ENCODE measurements at regions not wholly inside any gene's neighbourhood (a gene's known extent, or its start where the extent isn't known, plus 50 kb on each side); places are given as distances from the start of the nearest gene placed in this dataset.

DNA sequence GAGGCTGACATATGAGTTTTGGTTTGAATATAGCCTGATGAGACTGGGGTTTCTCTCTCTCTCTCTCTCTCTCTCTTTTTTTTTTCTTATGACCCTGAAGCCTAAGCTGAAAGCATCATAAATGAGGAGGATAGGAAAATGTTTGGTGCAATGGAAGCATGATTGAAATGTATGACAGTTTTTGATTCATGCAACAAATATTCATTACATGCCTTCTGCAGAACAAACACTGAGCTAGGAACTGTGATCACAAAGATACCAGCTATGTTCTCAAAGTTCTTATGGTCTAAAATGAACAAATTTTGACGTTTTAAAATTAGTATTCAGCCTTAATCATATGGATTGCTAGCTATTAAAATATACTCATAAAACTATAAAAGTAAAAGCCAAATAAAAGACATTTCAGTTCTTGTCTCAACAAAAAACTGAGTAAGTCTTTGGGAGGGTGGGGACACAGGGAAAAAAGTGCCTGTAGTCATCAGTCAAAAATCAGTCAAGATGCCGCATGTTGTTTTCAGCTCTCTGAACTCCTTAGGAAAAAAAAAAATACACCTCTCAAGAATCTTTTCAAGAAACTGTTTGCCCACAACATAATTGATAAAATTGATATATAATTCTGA is 57.2 kb downstream of the NKX6-1 start:
- no peak for DNase-seq (ENCODE audit: low spot score)

DNA sequence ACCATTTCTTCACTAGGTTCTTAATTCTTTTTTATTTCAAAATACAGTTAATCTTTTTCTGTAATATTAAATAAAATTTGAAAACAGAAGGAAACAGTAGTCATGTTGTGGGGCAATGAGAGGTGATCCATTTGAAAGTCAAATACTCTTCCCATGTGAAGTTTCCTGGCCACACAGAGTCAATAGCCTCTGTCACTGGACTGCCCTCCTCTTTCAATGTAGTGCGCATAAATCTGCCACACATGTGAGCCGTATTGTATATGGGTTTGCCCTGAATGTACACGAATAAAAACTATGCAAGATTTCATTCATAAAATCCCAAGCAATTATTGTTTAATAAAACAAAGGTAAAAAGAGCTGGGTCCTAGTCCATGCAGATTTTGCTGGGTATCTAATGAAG is 59.1 kb downstream of the NKX6-1 start:
- DNase-seq (ENCODE audit: low spot score) = no peak

DNA sequence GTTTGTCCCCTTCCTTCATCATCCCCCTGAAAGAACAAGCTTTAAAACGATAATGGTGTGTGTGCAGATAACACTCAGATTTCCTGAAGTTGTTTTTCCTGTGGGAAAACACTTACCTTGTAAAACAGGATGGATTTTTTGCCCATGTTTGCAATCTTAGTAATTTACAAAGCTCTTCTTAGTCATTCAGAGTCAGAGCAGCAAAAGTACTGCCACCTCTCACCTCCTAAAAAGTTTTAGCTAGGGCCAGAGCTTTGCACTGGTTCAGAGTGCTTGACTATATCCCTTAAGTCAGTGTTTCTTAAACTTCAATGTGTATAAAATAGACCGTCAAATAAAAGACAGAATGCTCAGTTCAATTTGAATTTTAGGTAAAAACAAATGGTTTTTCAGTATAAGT is 62.3 kb downstream of the NKX6-1 start:
- no peak for DNase-seq (ENCODE audit: low spot score)

DNA sequence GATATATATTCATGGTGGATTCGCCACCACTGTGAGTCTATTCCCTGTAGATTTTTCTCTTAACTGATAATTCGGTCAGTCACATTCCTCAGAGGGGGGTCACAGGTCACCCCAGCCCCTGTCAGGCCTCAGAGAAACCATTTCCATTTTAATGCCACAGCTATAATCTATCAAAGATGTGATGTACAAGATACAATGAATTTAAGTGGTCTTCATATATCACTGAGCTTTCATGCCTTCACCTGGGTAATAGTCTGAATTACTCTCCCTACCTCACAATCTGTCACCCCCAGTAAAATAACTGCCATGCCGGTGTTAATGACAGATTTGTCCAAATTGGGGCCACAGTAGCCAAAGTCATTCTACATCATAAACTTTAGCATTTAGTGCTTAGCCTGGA is 64.7 kb downstream of the NKX6-1 start:
- DNase-seq (ENCODE audit: low spot score) = no peak

DNA sequence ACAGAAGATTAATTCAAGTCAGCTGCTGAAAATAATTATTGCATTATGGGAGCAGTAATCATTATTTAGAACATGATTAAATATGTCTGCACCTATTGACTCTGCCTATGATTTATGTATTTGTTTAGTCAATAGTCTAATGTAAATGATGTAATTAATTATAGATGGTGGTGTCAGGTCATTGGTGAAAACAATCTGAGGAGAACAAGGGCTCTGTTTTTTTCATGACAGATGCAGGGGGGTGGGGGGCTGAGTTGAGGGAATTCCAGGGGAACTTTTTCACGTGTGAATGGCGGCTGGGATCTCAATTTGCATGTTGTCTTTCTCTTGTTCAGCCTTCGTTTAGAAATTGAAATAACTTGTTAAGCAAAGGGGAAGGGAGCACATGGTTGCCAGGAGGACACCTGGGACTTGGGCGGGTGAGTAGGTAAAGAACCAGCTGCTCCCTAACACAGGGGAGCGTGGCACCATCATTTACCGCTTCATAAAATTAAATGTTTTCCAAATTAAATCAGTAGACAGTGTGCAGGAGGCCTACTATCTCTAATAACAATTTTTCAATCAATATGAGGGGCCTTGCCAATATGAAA is 65.4 kb downstream of the NKX6-1 start:
- no peak for DNase-seq (ENCODE audit: low spot score)

DNA sequence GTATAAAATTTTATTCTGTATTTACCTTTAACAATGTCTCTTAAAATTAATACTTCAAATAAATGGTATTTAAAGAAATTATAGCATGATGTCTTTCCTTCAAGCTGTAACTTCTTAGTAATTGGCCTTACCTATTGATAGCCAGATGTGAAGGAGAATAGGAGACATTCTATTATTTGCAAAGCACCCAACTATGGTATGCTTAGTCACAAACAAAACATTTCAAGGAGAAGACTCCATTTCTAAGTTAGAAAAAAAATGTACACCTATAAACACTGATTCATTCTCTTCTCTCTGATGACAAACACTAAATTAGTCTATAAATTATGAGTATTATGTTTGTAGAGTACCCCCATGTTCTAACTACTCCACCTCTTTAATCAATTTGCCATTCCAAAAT is 66.4 kb downstream of the NKX6-1 start:
- no peak for DNase-seq (ENCODE audit: low spot score)

DNA sequence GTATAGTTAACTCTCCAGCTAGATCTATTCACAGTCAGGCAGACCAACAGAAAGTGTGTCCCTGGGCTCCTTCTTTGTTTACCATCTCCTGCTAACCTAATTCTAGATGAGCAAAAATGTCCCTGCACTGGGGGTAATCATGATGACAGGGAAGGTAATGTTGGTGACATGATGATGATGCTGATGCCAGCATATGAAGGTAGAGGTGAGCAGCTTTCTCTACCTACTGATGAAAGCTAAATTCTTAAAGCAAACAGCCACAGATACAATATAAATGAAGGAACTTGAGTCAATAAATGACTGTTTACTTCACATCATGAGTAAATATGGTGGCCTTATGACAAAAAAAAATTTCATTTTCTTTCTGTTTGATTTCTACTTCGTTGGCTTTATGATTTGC is 78.5 kb downstream of the NKX6-1 start:
- DNase-seq (ENCODE audit: low spot score) = no peak

DNA sequence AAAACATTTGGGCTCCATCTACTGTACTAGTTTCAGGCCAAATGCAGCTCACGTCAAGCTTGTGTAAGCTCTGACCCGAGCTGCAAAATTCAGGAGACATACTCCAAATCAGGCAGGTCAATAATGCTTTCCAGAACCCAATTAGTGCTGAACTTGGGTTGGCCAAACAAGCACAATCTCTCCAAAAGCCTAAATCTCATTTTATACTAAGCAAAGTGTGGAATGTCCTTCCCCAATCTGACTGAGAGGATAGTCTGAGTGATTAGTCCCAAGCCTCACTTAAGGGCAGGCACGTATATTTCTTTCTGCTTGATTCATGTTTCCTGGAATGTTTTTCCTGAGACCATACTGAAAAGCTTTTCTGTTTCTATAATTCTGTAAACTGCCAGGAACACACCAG is 79.9 kb downstream of the NKX6-1 start:
- no peak for DNase-seq (ENCODE audit: low spot score)

DNA sequence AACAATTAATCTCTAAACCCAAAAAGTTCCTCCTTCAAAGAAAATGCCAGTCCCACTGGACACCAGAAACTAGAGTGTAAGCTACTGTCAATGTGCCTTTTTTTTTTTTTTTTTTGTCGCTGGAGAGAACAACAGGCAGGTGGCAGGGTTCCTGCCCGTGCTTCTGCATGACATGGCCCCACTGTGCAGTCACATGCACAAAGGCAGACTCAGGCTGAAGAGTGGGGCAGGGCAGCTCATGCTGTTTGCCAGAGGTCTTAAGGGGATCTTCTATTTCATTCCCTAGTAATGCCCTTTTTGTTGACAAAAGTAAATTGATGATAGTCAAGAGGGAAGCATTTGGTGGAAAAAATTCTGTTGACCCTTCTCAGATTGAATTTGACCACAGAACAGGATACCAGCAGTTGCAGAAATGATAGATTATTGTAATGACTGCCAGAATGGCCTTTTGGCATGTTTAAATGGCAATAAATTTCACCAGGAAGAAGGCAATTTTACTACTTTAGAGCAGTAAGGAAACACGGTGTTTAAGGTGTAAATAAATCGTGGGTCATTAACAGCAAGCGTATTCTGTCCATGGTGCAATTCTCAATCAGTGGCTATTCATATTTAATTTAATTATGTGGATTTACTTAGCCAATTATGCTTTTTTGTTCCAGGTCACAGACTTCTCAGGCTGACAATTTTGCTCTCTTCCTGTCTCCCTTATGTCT is 80.9 kb downstream of the NKX6-1 start:
- DNase-seq (ENCODE audit: low spot score) = peak; percentile 48

DNA sequence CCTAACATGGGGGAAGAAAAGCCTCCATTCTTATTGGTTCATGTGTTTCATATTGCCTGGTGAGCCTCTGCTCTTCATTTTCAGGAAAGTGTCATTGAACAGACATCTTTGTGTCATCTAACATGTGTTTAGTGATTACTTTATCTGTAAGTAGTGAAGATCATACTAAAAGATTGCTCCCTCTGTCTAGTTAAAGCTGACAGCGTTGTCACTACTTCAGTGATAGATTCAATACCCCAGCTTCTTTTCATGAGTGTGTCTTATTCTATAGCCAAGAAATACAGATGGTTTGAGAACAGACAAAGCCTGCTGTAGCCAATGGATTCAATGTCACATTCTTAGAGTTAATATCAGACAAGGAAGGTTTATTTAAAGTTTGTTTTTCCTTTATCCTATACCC is 85.1 kb downstream of the NKX6-1 start:
- DNase-seq (ENCODE audit: low spot score) = no peak

DNA sequence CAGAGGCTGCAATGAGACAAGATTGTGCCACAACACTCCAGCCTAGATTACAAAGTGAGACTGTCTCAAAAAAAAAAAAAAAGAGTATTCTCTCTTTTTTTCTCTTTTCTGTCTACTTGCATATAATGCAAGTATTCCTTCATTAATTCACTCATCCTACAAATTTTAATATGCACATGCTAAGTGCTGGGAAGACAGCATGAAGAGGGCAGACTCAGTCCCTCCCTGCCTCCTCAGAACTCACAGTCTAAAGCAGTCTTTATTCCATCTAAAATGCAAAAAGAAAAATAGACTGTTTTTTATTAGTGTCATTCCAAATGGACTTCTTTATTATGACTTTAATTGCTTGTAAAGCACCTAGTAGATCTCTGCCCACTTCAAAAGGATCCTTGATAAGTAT is 85.6 kb downstream of the NKX6-1 start:
- DNase-seq (ENCODE audit: low spot score) = no peak

DNA sequence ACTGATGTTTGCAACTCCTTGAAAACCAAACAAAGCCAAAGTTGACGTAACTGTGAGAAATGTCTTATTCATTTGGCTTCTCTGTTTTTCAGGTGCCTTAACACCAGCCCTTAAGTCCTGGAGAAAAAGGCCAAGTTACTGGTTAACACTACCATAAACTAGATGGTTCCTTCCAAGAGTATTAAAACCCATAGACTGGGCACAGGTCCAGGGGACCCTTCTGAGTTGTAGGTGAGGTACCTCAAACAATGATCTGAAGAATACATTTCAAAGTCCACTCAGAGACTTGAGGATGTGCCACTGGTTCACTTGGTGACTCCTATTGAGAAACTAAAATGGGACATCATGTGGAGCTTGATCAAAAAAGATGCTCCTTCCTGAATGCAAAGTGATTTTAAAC is 87.0 kb downstream of the NKX6-1 start:
- DNase-seq (ENCODE audit: low spot score) = no peak

DNA sequence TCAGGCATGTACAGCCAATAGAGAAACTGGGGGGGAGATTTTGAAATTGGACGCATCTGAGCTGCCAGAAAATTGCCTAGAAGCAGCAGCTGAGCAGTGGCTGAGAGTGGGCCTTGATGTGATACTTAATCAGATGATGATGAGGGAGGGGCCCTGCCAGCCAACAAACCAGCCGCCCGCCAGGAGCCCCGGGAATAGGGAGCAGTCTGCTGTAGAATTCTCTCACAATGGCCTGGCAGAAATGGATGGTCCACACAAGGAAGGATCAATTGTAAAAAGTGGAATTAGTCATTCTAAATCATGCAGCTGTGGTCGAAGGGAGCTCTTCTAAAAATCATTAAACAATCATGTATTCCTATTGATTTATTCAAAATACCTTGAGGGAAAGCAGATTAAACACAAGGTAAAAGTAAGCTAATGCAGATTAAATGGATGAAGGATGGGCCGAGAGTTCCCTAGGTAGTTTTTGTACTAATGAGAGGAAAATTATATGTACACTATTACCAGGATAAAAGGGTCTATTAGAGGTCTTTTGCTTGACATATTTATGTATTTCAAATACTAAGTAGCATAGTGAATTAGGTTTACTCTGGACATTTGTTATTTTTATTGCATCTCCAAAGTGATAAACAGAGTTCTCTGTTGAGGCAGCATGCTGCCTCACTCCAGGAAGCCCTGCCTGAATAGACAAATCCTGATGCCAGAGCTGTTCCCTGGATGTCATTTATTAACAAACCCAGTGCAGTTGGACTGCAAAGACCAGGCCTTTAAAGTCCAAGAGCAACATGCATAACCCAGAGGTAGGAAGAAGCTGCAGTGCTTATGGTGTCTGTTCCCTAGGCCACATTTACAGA is 91.3 kb downstream of the NKX6-1 start:
- DNase-seq (ENCODE audit: low spot score) = no peak

DNA sequence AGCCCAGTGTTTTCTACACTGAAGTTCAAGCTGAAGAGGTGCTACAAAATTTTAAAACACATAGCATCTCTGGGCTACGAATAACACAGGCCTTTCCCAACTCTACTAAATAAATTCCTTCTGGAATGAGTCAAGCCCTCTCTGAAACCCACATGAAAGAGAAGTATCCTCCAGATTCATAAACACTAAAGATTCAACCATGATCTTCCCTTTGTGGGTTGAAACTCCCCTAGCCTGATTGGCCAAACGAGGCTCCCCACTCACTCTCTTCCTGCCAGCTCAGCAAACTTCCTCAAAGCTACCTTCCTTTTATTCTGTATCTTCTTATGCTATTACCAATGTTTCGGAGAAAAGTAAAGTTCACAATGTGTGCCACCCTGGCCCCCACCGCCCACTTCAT is 95.4 kb downstream of the NKX6-1 start:
- DNase-seq (ENCODE audit: low spot score) = no peak

DNA sequence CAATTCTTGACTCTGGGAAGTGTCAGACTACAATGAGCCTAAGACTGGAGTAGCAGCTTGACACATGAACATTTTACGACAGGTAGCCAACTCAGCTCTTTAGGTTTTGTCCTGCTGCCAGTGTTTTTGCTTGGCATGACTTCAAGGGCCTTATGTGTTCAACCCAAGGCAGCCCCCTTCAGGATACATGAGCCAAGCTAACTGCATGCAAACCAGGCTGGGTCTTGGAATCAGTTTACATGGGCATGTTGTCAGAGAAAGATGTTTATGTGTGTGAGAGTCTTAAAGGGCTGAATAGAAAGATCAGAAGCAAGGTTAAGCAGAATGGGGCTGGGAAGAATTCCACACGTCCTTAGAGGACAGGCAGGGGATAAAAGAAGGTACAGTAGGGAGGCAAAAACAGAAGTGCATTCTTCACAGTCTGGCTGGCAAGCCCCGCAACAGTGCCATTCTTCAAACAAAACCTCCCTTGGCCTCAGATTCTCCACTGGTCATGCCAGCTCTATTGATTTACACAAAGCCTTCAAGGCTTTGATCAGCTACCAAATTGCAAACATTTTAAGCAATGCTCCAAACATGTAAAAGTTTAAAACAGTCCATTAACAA is 97.3 kb downstream of the NKX6-1 start:
- DNase-seq (ENCODE audit: low spot score) = no peak

DNA sequence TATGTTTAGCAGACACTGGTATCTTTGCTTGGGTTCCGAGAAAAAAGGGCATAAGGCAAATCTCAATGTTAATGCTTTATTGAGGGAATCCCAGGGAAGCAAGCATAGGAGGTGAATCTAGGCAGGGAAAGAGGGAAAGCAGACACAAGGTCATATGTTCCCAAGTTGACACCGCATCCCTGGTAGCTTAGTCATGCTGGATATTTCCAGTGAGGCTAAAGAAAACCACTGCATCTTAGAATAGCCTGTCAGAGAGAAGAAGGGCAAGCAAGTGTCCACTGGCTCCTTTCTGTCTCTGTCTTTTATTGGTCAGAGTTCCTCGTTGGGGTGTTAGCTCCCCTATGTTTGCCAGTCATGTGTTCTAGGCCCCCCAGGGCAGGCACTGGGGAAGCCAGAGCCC is 104.7 kb downstream of the NKX6-1 start:
- no peak for DNase-seq (ENCODE audit: low spot score)

DNA sequence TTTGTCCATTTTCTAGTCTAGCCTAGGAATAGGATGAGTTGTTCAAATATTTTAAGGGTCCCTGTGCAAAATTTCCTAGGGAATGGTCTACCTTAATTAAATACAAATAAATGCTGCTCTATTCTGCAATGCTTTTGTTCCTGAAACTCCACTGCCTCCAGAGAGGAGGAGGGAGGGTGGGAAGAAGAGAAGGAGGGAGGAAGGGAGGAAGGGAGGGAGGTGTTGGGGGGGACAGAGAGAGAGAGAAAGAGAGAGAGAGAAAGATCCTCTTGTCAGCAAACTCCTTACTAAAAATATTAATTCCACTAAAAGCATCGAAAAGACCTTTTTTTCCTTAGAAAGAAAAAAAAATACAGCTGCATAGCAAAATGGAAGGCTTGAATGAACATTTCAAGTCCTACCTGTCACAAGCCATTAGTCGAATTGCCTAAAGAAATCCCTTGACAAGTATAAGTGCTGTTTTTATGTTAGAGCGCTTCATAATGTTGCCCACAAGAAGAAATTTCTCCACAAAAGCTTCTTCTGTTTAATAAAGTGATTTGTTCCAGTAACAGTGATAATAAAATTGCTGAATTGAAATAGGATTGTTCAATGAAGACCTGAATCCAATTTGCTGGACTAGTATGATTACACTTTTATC is 106.0 kb downstream of the NKX6-1 start:
- no peak for DNase-seq (ENCODE audit: low spot score)

DNA sequence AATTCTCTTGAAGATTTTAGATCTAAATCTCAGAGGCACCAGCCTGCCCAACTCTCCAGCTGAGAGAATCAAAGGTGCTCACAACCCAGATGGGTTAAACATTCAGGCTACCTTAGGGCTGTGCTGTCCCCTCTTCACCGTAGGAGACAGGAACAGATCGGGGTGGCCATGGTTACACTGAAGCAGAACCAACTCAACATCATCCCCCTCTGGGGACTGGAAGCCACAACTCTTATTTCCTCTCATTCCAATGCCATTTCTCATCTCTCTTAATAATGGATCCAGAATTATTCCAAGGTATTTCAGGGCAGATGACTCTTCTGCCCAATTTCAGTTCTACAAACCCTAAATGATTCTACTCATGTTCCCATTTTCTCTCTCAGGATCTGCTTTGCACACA is 109.7 kb downstream of the NKX6-1 start:
- no peak for DNase-seq (ENCODE audit: low spot score)

DNA sequence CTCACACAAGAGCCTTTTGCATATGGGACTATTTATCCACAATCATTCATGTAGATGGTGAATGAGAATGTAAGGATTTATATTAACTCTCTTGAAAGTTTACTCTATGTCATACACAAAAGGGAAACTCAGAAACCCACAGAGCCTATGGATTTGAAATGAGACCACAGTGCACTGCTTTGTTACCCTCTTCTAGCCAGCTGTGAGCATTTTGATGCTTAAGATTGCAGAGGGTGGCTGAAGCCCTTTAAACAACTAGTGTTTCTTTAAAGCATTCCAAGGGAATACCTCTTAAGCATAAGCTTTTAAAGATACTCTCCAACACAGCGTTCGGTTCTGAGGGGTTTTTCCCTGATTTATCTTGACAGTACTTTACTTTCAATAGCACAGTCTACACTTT is 113.9 kb downstream of the NKX6-1 start:
- no peak for DNase-seq (ENCODE audit: low spot score)

DNA sequence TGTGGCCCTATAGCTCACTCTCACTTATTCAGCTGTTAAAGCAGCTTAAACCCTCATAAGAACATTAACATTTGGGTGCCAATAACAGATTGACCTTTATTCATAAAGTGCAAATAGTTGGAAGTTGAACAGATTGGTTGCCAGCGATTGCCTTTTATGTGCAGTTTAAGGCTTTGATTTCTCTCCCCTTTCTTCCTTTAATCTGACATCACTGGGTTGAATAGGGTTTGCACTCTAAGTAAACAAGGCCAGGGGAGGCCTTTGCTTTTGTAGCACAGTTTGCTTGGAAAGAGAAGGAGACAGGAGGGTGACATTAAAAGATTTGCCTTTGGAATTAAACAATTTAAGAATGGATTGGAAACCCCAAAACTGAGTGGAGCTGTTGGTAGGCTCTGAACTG is 114.3 kb downstream of the NKX6-1 start:
- no peak for DNase-seq (ENCODE audit: low spot score)

DNA sequence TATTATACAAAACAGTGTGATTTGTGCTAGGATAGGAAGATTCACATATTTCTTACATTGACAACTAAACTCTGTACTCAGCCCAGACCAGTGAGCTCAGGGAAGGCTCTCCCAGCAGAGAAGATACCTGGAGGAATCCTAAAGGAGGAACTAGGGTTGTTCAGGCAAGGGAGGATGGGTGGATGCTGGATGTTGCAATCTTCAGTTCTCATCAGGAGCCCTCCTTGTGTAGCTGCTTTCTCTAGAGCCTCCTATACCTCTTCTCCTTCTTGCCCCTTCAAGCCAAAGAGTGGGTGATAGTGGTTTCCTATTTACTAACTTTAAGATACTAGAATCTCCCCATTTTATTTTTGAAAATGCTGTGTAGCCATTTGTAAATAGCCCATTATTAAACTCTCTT is 117.3 kb downstream of the NKX6-1 start:
- DNase-seq (ENCODE audit: low spot score) = no peak
